A549 (cell line): ENCODE measurements at regions not wholly inside any gene's neighbourhood (a gene's known extent, or its start where the extent isn't known, plus 50 kb on each side); places are given as distances from the start of the nearest gene placed in this dataset.

Experiments used
- ATAC-seq, 2 experiments: fragments of 200-7000 bp in 1 of 2; fragments of >200 bp in 1 of 2; cut with Nextera tagmentation in 1 of 2; cut with Tn5 transposase in 1 of 2; 3 replicates each; pipeline versions ENCODE4 v1.8.0 to v1.9.1; 2018 to 2020; ENCODE audit warnings: mild to moderate bottlenecking in 1 of 2, moderate library complexity in 1 of 2
- CTCF ChIA-PET: fragments of 300-600 bp; sonication (Branson Sonifier 250); formaldehyde crosslinking; extraction: SDS; loops from one replicate; lab custom pipeline; 2021; ENCODE audit warnings: antibody characterized with exemption, inconsistent platforms; lab: Yijun Ruan, JAX
- POLR2A ChIA-PET: fragments of 350-600 bp; formaldehyde crosslinking; extraction: SDS; loops from one replicate; lab custom pipeline; 2021; ENCODE audit warnings: antibody characterized with exemption, inconsistent platforms; lab: Yijun Ruan, JAX
- DNase-seq, 2 experiments: peaks; one replicate each; pipeline versions ENCODE4 v3.0.0 to v3.0.0-alpha.2; 2011 to 2016; ENCODE audit warnings: low read depth in 1 of 2, low spot score in 1 of 2
- FAIRE-seq: peaks from 2 replicates; lab custom pipeline; 2011; peaks lifted over from hg19 to GRCh38; lab: Jason Lieb, UNC
- H3K27ac ChIP-seq, 2 experiments: fragments of >200 bp; sonication (Bioruptor Twin); formaldehyde crosslinking; 3 replicates each; pipeline ENCODE4 v1.5.1; 2016 to 2017
- H3K4me1 ChIP-seq: fragments of >200 bp; sonication (Bioruptor Twin); formaldehyde crosslinking; 3 replicates; pipeline ENCODE4 v1.6.1; 2016
- H3K4me2 ChIP-seq: fragments of >200 bp; sonication (Bioruptor Twin); formaldehyde crosslinking; 3 replicates; pipeline ENCODE4 v1.6.1; 2016
- H3K4me3 ChIP-seq: fragments of >200 bp; sonication (Bioruptor Twin); formaldehyde crosslinking; 3 replicates; pipeline ENCODE4 v1.5.1; 2016
- H3K9me3 ChIP-seq: fragments of >200 bp; sonication (Bioruptor Twin); formaldehyde crosslinking; 3 replicates; pipeline ENCODE4 v1.6.1; 2016
- CHD2 ChIP-seq: fragments of 150-350 bp; IDR thresholded peaks from 2 replicates; pipeline ENCODE4 v1.6.1; 2014; ENCODE audit warnings: low read length; ENCODE audit not compliant: partially characterized antibody
- CHD4 ChIP-seq: fragments of 200-600 bp; sonication (generic); IDR thresholded peaks from 2 replicates; pipeline ENCODE4 v1.6.1; 2016; ENCODE audit warnings: antibody characterized with exemption, mild to moderate bottlenecking, borderline replicate concordance
- EHMT2 ChIP-seq: fragments of 200-600 bp; sonication (generic); IDR thresholded peaks from 2 replicates; pipeline ENCODE4 v1.6.1; 2016; ENCODE audit warnings: antibody characterized with exemption, low read depth, mild to moderate bottlenecking, moderate library complexity
- FOSL2 ChIP-seq, 2 experiments: fragments of 450-650 bp in 1 of 2; fragments of >200 bp in 1 of 2; sonication (Bioruptor Twin) in 1 of 2; formaldehyde crosslinking; IDR thresholded peaks; 2 replicates each; pipeline versions ENCODE4 v1.5.0 to v1.6.1; 2016 to 2020; ENCODE audit warnings: mild to moderate bottlenecking in 1 of 2, moderate library complexity in 1 of 2
- GATA3 ChIP-seq: IDR thresholded peaks from 2 replicates; pipeline ENCODE4 v1.6.1; 2012; ENCODE audit warnings: borderline replicate concordance
- HDAC2 ChIP-seq: fragments of 200-600 bp; sonication (generic); IDR thresholded peaks from 2 replicates; pipeline ENCODE4 v1.6.1; 2016
- HOXA7 ChIP-seq: fragments of 250-450 bp; sonication (Bioruptor Pico); IDR thresholded peaks from 2 replicates; pipeline ENCODE4 v1.5.0; 2020; ENCODE audit warnings: mild to moderate bottlenecking, moderate library complexity
- JUN ChIP-seq, 2 experiments: fragments of >200 bp; sonication (Bioruptor Twin); formaldehyde crosslinking; IDR thresholded peaks; 2 replicates in 1 of 2; 3 replicates in 1 of 2; pipeline ENCODE4 v1.6.1; 2016 to 2017
- KDM1A ChIP-seq: fragments of 200-600 bp; sonication (generic); IDR thresholded peaks from 2 replicates; pipeline ENCODE4 v1.6.1; 2016; ENCODE audit warnings: low read depth, mild to moderate bottlenecking
- MAZ ChIP-seq: fragments of 150-350 bp; IDR thresholded peaks from 2 replicates; pipeline ENCODE4 v1.6.1; 2014; ENCODE audit warnings: antibody characterized with exemption, low read depth, low read length, borderline replicate concordance
- MYC ChIP-seq: IDR thresholded peaks from 2 replicates; pipeline ENCODE4 v1.6.1; 2012; ENCODE audit warnings: mild to moderate bottlenecking, inconsistent platforms, low read length, improper control_type of control experiment, borderline replicate concordance
- NFE2L2 ChIP-seq: fragments of 150-350 bp; conservative IDR thresholded peaks from 2 replicates; pipeline ENCODE4 v1.6.1; 2014; ENCODE audit warnings: low read length
- PHF8 ChIP-seq: fragments of 200-600 bp; sonication (generic); IDR thresholded peaks from 2 replicates; pipeline ENCODE4 v1.6.1; 2016; ENCODE audit warnings: low read depth, mild to moderate bottlenecking, antibody characterized with exemption, moderate library complexity, borderline replicate concordance
- POLR2A ChIP-seq: IDR thresholded peaks from 2 replicates; pipeline ENCODE4 v1.6.1; 2012; ENCODE audit warnings: mild to moderate bottlenecking, low read length
- POLR2AphosphoS2 ChIP-seq: conservative IDR thresholded peaks from 2 replicates; pipeline ENCODE4 v1.6.1; 2012; ENCODE audit warnings: low read length, improper control_type of control experiment, inconsistent platforms
- RARB ChIP-seq: fragments of 250-450 bp; sonication (Bioruptor Pico); IDR thresholded peaks from 2 replicates; pipeline ENCODE4 v1.8.0; 2021; ENCODE audit warnings: mild to moderate bottlenecking, moderate library complexity
- RCOR1 ChIP-seq: fragments of 150-350 bp; IDR thresholded peaks from 2 replicates; pipeline ENCODE4 v1.6.1; 2014; ENCODE audit warnings: antibody characterized with exemption, low read length, low read depth
- RFX5 ChIP-seq: fragments of 450-650 bp; IDR thresholded peaks from 2 replicates; pipeline ENCODE4 v1.7.1; 2014; ENCODE audit warnings: antibody characterized with exemption, mild to moderate bottlenecking, moderate library complexity
- SMC3 ChIP-seq: fragments of >200 bp; sonication (Bioruptor Twin); formaldehyde crosslinking; IDR thresholded peaks from 3 replicates; pipeline ENCODE4 v1.6.1; 2018; ENCODE audit warnings: inconsistent platforms
- TFCP2L1 ChIP-seq: fragments of 250-450 bp; sonication (Bioruptor Pico); IDR thresholded peaks from 2 replicates; pipeline ENCODE4 v1.5.0; 2021; ENCODE audit warnings: mild to moderate bottlenecking
- TP53 ChIP-seq: fragments of 250-450 bp; sonication (Bioruptor Pico); IDR thresholded peaks from 2 replicates; pipeline ENCODE4 v1.5.0; 2021; ENCODE audit warnings: mild to moderate bottlenecking, moderate library complexity
- ZFP36 ChIP-seq: fragments of 450-650 bp; IDR thresholded peaks from 2 replicates; pipeline ENCODE4 v1.6.1; 2014; ENCODE audit warnings: borderline replicate concordance; ENCODE audit not compliant: partially characterized antibody
- ZSCAN20 ChIP-seq: fragments of 250-450 bp; sonication (Bioruptor Pico); IDR thresholded peaks from 2 replicates; pipeline ENCODE4 v1.8.0; 2022; ENCODE audit warnings: mild to moderate bottlenecking, moderate library complexity
- WGBS: methylation state at CpG from one replicate; pipeline ENCODE4 v1.1.6; 2017; ENCODE audit errors: missing lambda C conversion rate; 5-methylcytosine and 5-hydroxymethylcytosine counted together
- TF ChIP-seq, protein P1 (sequence below): fragments of 250-450 bp; sonication (Bioruptor Pico); IDR thresholded peaks from 2 replicates; pipeline ENCODE4 v1.5.0; 2020; ENCODE audit warnings: low read depth, mild to moderate bottlenecking, moderate library complexity
- TF ChIP-seq, protein P2 (sequence below): fragments of >200 bp; sonication (Bioruptor Twin); formaldehyde crosslinking; IDR thresholded peaks from 2 replicates; pipeline ENCODE4 v1.6.1; 2016
- TF ChIP-seq, protein P3 (sequence below): fragments of 450-650 bp; IDR thresholded peaks from 2 replicates; pipeline ENCODE4 v1.6.1; 2014; ENCODE audit warnings: antibody characterized with exemption
- TF ChIP-seq, protein P4 (sequence below): fragments of >200 bp; sonication (Bioruptor Twin); formaldehyde crosslinking; IDR thresholded peaks from 3 replicates; pipeline ENCODE4 v1.6.1; 2016
- TF ChIP-seq, protein P5 (sequence below): IDR thresholded peaks from 2 replicates; pipeline ENCODE4 v1.6.1; 2012

DNA sequence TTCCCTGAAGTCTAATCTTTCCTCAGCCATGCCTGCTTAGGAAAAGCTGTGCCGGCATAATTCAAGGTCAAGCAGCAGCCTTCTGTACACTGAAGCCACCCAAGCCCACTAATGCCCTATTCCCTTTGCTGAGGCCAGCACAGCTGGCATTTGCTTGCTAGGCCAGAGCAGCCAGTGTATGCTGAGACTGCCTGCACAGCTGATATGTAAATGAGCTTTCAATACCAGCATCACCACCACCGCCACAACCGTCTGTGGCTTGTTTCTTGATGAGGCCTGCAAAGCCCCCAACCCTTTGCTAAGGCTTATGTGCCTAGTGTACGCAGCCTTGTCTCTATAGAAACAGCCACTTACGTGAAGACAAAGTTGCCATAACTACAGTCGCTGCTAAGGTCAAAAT is 56.3 kb upstream of the TNRC6B start:
- TF ChIP-seq, protein P1, sequence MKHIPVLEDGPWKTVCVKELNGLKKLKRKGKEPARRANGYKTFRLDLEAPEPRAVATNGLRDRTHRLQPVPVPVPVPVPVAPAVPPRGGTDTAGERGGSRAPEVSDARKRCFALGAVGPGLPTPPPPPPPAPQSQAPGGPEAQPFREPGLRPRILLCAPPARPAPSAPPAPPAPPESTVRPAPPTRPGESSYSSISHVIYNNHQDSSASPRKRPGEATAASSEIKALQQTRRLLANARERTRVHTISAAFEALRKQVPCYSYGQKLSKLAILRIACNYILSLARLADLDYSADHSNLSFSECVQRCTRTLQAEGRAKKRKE, result no peak
- TF ChIP-seq, protein P2, sequence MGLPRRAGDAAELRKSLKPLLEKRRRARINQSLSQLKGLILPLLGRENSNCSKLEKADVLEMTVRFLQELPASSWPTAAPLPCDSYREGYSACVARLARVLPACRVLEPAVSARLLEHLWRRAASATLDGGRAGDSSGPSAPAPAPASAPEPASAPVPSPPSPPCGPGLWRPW, result no peak
- TF ChIP-seq GATA3, result no peak
- TF ChIP-seq, protein P3, sequence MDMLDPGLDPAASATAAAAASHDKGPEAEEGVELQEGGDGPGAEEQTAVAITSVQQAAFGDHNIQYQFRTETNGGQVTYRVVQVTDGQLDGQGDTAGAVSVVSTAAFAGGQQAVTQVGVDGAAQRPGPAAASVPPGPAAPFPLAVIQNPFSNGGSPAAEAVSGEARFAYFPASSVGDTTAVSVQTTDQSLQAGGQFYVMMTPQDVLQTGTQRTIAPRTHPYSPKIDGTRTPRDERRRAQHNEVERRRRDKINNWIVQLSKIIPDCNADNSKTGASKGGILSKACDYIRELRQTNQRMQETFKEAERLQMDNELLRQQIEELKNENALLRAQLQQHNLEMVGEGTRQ, result no peak
- TF ChIP-seq ZFP36, result no peak
- no peak for TF ChIP-seq FOSL2 (IDR thresholded peaks at IDR 0.05)
- TF ChIP-seq FOSL2 (CRISPR knock-in tag; IDR thresholded peaks at IDR 0.05), result no peak
- TF ChIP-seq CHD4, result no peak
- TF ChIP-seq MYC, result no peak
- no peak for TF ChIP-seq RFX5
- no peak for TF ChIP-seq KDM1A
- no peak for TF ChIP-seq RCOR1
- TF ChIP-seq PHF8, result no peak
- TF ChIP-seq, protein P4, sequence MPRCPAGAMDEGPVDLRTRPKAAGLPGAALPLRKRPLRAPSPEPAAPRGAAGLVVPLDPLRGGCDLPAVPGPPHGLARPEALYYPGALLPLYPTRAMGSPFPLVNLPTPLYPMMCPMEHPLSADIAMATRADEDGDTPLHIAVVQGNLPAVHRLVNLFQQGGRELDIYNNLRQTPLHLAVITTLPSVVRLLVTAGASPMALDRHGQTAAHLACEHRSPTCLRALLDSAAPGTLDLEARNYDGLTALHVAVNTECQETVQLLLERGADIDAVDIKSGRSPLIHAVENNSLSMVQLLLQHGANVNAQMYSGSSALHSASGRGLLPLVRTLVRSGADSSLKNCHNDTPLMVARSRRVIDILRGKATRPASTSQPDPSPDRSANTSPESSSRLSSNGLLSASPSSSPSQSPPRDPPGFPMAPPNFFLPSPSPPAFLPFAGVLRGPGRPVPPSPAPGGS, result no peak
- TF ChIP-seq CHD2, result no peak
- no peak for TF ChIP-seq TFCP2L1 (CRISPR knock-in tag)
- no peak for TF ChIP-seq POLR2A
- ATAC-seq (no peak), DNase-seq (no peak), FAIRE-seq (no peak)
- Histone ChIP-seq H3K4me2 (no peak overlapping the region), H3K4me3 (no peak overlapping the region), H3K27ac (no peak overlapping the region), H3K4me1 (no peaks in the 10 kb centered on the region), H3K9me3 (no peaks in the 10 kb centered on the region)
- ChIA-PET POLR2A (no interaction called here), CTCF (interaction anchor here (1.2 kb wide), 1 partner anchor 9 kb away, joined by 3 read pairs; no protein-coding TSS in a partner anchor)
- 93% methylated on average over 6 of the region's 6 CpGs for WGBS

DNA sequence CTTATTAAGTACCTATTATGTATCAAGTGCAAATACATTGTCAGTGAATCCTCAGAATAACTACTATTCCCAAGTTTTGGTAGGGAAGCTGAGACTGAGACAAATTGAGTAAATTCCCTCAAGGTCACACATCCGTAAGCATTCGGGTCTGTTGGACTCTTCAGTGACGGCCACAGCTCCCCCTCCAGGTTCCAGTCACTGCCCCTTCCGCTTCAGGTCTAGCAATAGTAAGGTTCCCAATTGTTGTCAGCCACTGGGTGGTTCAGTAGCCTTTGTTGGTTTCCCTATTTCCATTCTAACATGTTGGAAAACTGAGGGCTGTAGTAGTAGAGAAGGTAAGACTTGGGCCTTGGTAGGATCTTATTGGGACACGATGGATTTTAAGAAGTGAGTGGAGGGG is 54.9 kb upstream of the TNRC6B start:
- Histone ChIP-seq H3K4me3 (no peak overlapping the region), H3K4me2 (no peak overlapping the region), H3K4me1 (no peaks in the 10 kb centered on the region), H3K9me3 (no peaks in the 10 kb centered on the region), H3K27ac (no peak overlapping the region)
- ChIA-PET POLR2A (no interaction called here), CTCF (no interaction called here)
- 91% methylated on average over 5 of the region's 5 CpGs for WGBS
- DNase-seq (no peak), FAIRE-seq (no peak), ATAC-seq (no peak)
- TF ChIP-seq HOXA7 (CRISPR knock-in tag), result no peak
- TF ChIP-seq TP53, result no peak
- TF ChIP-seq CHD2, result no peak
- no peak for TF ChIP-seq EHMT2
- TF ChIP-seq HDAC2, result no peak
- no peak for TF ChIP-seq ZSCAN20 (CRISPR knock-in tag)
- no peak for TF ChIP-seq RCOR1
- TF ChIP-seq RFX5, result no peak
- TF ChIP-seq NFE2L2, result no peak
- no peak for TF ChIP-seq SMC3
- no peak for TF ChIP-seq KDM1A
- TF ChIP-seq, protein P1, result no peak
- TF ChIP-seq RARB (CRISPR knock-in tag), result no peak
- TF ChIP-seq, protein P5, sequence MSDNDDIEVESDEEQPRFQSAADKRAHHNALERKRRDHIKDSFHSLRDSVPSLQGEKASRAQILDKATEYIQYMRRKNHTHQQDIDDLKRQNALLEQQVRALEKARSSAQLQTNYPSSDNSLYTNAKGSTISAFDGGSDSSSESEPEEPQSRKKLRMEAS, result no peak
- no peak for TF ChIP-seq POLR2AphosphoS2
- TF ChIP-seq MAZ, result no peak
- no peak for TF ChIP-seq JUN (IDR thresholded peaks at IDR 0.05)
- TF ChIP-seq, all 56 proteins: peak for 0
